ENCODE measurements at regions not wholly inside any gene's neighbourhood (a gene's known extent, or its start where the extent isn't known, plus 50 kb on each side); places are given as distances from the start of the nearest gene placed in this dataset.

DNA sequence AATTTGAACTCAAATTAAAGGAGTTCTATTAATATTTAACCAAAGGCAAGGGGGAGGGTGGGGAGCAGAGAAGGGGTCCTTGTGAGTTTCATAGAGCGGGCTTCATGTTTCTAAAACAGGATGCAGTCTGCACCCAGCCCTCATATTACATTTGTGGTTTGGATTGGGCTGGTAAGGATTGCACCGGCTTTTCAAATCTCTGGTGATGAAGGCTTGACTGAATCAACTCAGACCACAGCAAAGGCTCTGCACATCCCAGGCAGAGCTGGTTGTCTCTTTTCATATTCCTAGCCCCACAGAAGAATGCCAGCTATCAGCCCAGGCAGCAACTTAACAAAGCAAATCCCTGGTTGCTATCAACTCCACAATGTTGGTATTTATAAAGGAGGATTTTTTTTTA is 1221.4 kb downstream of the VRK1 start:
- in situ Hi-C loops (cut with HindIII; ENCODE audit: low sequenced_read_pairs): no loop called here

GRCh38 chr14:98022541-98023520 is 1225.6 kb downstream of the VRK1 start:
- in situ Hi-C loops (cut with HindIII; ENCODE audit: low sequenced_read_pairs): no loop called here

DNA sequence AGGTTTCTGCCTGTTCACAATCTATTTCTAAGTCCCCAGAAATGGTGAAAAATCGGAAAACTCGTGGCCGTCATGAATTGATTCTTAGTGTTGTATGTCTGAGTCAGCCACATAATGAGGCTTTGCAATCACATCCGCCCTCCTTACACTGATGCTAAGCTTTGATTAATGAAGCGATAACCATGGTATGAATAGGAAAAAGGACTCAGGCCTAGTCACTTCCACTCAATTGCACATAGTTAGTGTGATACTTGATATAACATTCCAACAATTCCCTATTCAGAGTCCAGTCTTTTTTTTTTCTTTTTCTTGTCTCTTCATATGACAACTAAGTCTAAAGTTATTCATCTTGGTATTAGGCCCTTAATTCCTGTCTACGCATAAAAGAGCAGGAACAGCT is 1231.0 kb downstream of the VRK1 start:
- in situ Hi-C loops (cut with HindIII; ENCODE audit: low sequenced_read_pairs): no loop called here

- in situ Hi-C loops (cut with HindIII; ENCODE audit: low sequenced_read_pairs): no loop called here
Observed at GRCh38 chr14:98035396-98035795, 1236.6 kb downstream of the BCL11B start.

GRCh38 chr14:98037831-98038230 is 1234.2 kb downstream of the BCL11B start:
- in situ Hi-C loops (cut with HindIII; ENCODE audit: low sequenced_read_pairs): no loop called here

- in situ Hi-C loops (cut with HindIII; ENCODE audit: low sequenced_read_pairs): no loop called here
Observed at GRCh38 chr14:98056946-98057345, 1215.1 kb downstream of the BCL11B start.

- in situ Hi-C loops (cut with HindIII; ENCODE audit: low sequenced_read_pairs): no loop called here
Observed at GRCh38 chr14:98059106-98059505, 1212.9 kb downstream of the BCL11B start.

- in situ Hi-C loops (cut with HindIII; ENCODE audit: low sequenced_read_pairs): no loop called here
Observed at GRCh38 chr14:98062083-98062482, 1209.9 kb downstream of the BCL11B start.

GRCh38 chr14:98069712-98070171 is 1202.3 kb downstream of the BCL11B start:
- in situ Hi-C loops (cut with HindIII; ENCODE audit: low sequenced_read_pairs): no loop called here

- in situ Hi-C loops (cut with HindIII; ENCODE audit: low sequenced_read_pairs): no loop called here
Observed at GRCh38 chr14:98070536-98070935, 1201.5 kb downstream of the BCL11B start.

DNA sequence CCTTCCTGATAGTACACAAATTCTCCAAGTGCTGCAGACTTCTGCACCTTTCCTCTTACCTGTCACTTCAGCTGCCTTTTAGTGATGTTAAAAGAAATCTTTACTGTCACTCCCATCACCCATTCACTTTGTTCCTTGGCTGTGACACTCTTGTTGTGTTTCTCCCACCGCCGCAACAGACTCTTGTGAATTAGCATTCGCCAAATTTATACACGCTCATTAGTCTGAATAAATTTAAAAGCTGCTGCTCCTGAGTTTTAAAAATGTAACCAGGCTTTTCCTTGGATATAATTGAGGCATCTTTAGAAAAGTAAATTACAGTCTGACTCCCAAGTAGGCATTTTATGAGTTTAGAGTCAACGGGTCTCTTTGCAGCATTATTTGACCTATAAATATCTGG is 1197.9 kb downstream of the BCL11B start:
- in situ Hi-C loops (cut with HindIII; ENCODE audit: low sequenced_read_pairs): no loop called here

GRCh38 chr14:98077176-98077575 is 1194.8 kb downstream of the BCL11B start:
- in situ Hi-C loops (cut with HindIII; ENCODE audit: low sequenced_read_pairs): no loop called here

DNA sequence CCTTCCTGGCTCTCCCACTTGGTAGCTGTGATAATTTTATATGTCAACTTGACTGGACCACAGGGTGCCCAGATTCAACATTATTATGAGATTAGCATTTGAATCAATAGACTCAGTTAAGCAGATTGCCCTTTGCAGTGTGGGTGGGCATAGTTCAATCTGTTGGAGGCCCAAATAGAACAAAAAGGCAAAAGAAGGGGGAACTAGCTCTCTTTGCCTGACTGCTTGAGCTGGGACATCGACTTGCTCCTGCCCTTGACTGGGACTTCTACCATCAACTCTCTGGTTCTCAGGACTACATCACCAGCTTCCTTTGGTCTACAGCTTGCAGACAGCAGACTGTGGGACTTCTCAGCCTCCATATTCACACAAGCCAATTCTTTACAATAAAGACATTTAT is 1189.2 kb downstream of the BCL11B start:
- in situ Hi-C loops (cut with HindIII; ENCODE audit: low sequenced_read_pairs): no loop called here

DNA sequence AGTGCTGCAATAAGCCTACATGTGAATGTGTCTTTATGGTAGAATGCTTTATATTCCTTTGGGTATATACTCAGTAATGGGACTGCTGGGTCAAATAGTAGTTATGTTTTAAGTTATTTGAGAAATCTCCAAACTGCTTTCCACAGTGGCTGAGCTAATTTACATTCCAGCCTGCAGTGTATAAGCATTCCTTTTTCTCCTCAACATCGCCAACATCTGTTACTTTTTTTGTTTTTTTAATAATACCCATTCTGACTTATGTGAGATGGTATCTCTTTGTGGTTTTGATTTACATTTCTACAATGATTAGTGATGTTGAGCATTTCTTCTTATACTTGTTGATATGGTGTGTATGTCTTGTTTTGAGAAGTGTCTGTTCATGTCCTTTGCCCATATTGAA is 1186.2 kb downstream of the BCL11B start:
- in situ Hi-C loops (cut with HindIII; ENCODE audit: low sequenced_read_pairs): no loop called here

- in situ Hi-C loops (cut with HindIII; ENCODE audit: low sequenced_read_pairs): no loop called here
Observed at GRCh38 chr14:98093111-98093510, 1178.9 kb downstream of the BCL11B start.

DNA sequence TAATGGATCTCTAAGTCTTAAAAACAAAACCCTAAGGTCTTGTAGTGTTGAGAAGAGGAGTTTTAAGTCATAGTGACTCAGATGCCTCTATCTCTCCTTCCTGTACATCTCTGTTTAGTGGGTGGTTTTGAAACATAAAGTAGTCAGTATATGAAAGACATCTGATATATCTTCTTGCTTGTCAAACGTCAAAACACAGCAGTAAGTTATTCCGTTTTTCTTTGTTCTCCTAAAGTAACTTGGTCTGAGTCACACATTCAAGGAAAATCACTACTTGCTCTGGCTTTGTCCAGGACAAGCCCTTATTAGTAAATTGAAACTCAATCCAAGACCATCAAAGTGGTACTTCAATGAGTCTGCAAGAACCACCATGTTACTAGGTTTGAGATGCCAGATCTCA is 1172.5 kb downstream of the BCL11B start:
- in situ Hi-C loops (cut with HindIII; ENCODE audit: low sequenced_read_pairs): no loop called here

DNA sequence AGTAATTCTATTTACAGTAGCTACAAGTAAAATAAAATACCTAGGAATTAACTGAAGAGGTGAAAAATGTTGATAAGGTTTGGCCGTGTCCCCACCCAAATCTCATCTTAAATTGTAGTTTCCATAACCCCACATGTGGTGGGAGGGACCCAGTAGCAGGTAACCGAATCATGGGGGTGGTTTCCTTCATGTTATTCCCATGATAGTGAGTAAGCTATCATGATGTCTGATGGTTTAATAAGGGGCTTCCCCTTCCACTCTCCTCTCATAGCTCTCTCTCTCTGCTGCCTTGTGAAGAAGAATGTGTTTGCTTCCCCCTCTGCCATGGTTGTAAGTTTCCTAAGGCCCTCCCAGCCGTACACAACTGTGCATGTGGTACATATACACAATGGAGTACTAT is 1170.7 kb downstream of the BCL11B start:
- in situ Hi-C loops (cut with HindIII; ENCODE audit: low sequenced_read_pairs): no loop called here

DNA sequence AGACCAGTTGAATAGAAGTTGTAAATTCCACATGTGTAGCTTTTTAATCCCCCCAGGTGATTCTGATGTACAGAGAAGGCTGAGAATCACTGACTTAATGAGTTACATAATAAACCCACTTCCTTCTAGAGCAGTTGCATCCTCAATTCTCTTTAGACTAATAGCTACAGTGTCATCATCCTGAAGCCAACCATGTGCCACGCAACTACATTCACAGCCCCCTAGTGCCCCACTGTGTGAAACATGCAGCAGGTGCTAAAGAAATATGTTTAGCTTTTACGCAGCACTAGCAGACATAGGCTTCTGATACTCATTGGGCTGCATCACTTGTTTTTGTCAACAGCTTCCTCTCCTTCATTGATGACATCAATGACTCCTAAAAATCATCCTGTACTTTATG is 1168.3 kb downstream of the BCL11B start:
- in situ Hi-C loops (cut with HindIII; ENCODE audit: low sequenced_read_pairs): no loop called here

GRCh38 chr14:98109326-98109725 is 1162.7 kb downstream of the BCL11B start:
- in situ Hi-C loops (cut with HindIII; ENCODE audit: low sequenced_read_pairs): no loop called here

GRCh38 chr14:98112194-98112780 is 1159.7 kb downstream of the BCL11B start:
- in situ Hi-C loops (cut with HindIII; ENCODE audit: low sequenced_read_pairs): no loop called here

DNA sequence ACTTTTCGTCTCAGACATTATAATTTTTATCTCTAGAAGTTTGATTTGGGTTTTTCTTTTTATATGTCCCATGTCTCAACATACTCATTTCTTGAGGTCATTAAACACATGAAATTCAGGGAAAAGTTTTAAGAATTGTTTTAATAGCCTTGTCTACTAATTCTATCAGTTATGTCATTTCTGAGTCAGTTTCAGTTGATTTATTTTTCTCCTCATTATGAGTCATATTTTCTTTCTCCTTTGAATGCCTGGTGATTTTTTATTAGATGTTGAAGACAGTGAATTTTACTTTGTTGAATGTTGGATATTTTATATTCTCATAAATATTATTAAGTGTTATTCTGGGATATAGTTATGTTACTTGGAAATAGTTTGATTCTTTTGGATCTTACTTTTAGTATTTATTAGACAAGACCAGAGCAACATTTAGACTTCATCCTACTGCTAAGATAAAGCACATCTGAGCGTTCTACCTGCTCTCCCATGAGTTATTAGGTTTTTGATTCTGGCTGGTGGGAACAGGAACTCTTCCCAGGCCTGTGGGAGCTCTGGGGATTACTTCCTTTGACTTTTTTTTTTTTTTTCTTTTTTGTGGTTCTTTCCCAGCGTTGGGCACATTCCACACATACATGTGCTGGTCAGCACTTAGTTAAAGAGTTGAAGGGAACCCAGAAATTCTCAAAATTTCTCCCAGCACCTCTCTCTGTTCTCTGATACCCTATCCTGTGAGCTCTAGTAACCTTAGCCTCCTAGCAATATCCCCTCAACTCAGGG is 1157.7 kb downstream of the BCL11B start:
- in situ Hi-C loops (cut with HindIII; ENCODE audit: low sequenced_read_pairs): no loop called here
